Endothelial cell (in vitro differentiated cells): ENCODE measurements at regions not wholly inside any gene's neighbourhood (a gene's known extent, or its start where the extent isn't known, plus 50 kb on each side); places are given as distances from the start of the nearest gene placed in this dataset.

Experiments used
- DNase-seq: peaks from one replicate; pipeline ENCODE4 v3.0.0; 2021; ENCODE audit warnings: low spot score
- H3K27ac Mint-ChIP-seq: one replicate; pipeline ENCODE4 v1.8.0; 2021; ENCODE audit warnings: mixed read lengths, inconsistent platforms; ENCODE audit not compliant: unreplicated experiment
- H3K27me3 Mint-ChIP-seq: one replicate; pipeline ENCODE4 v1.8.0; 2021; ENCODE audit warnings: mild to moderate bottlenecking, moderate library complexity, mixed read lengths, inconsistent platforms; ENCODE audit not compliant: unreplicated experiment
- H3K36me3 Mint-ChIP-seq: one replicate; pipeline ENCODE4 v1.8.0; 2021; ENCODE audit warnings: mild to moderate bottlenecking, low read depth, mixed read lengths, inconsistent platforms; ENCODE audit not compliant: unreplicated experiment
- H3K4me1 Mint-ChIP-seq: one replicate; pipeline ENCODE4 v1.8.0; 2021; ENCODE audit warnings: mild to moderate bottlenecking, mixed read lengths, inconsistent platforms; ENCODE audit not compliant: unreplicated experiment
- H3K4me3 Mint-ChIP-seq: one replicate; pipeline ENCODE4 v1.8.0; 2021; ENCODE audit warnings: mild to moderate bottlenecking, mixed read lengths, inconsistent platforms; ENCODE audit not compliant: unreplicated experiment
- H3K9me3 Mint-ChIP-seq: one replicate; pipeline ENCODE4 v1.8.0; 2021; ENCODE audit warnings: mixed read lengths, inconsistent platforms; ENCODE audit not compliant: unreplicated experiment
- TF ChIP-seq, protein P1 (sequence below): fragments of 200-600 bp; sonication (generic); IDR thresholded peaks from one replicate; pipeline ENCODE4 v1.5.0; 2021; ENCODE audit warnings: antibody characterized with exemption; ENCODE audit not compliant: unreplicated experiment

GRCh38 chr3:44109771-44110361 lies 131.8 kb upstream of the TOPAZ1 start:
- H3K27ac Mint-ChIP-seq: no peak overlapping the region
- no peaks in the 10 kb centered on the region for H3K36me3 Mint-ChIP-seq
- DNase-seq: no peak
- H3K4me3 Mint-ChIP-seq: no peak overlapping the region
- H3K4me1 Mint-ChIP-seq: no peaks in the 10 kb centered on the region
- H3K27me3 Mint-ChIP-seq: no peaks in the 10 kb centered on the region
- no peaks in the 10 kb centered on the region for H3K9me3 Mint-ChIP-seq
- TF ChIP-seq, protein P1, sequence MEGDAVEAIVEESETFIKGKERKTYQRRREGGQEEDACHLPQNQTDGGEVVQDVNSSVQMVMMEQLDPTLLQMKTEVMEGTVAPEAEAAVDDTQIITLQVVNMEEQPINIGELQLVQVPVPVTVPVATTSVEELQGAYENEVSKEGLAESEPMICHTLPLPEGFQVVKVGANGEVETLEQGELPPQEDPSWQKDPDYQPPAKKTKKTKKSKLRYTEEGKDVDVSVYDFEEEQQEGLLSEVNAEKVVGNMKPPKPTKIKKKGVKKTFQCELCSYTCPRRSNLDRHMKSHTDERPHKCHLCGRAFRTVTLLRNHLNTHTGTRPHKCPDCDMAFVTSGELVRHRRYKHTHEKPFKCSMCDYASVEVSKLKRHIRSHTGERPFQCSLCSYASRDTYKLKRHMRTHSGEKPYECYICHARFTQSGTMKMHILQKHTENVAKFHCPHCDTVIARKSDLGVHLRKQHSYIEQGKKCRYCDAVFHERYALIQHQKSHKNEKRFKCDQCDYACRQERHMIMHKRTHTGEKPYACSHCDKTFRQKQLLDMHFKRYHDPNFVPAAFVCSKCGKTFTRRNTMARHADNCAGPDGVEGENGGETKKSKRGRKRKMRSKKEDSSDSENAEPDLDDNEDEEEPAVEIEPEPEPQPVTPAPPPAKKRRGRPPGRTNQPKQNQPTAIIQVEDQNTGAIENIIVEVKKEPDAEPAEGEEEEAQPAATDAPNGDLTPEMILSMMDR: no peak

DNA sequence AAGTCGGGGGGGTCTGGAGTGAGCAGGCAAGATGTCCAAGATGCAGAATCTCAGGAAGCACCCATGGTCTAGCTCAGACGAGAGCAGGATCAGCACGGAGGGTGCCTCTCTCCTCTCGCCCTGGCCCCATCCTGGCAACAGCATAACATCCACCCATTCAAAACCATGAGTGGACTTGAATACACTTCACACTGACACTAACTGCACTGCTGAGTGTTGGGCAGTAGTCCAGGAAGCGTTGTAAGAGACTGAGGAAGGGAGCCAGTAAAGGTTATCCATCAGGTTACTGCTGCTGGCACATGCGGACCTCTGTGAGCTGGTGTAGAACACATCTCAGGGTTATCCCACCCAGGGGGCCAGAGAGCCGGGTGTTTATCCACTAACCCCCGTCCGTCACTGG lies 131.0 kb upstream of the TOPAZ1 start:
- Mint-ChIP-seq H3K4me3 (no peak overlapping the region), H3K4me1 (no peaks in the 10 kb centered on the region), H3K27ac (no peak overlapping the region), H3K36me3 (no peaks in the 10 kb centered on the region), H3K27me3 (no peaks in the 10 kb centered on the region), H3K9me3 (no peaks in the 10 kb centered on the region)
- DNase-seq: no peak
- TF ChIP-seq, protein P1: no peak

DNA sequence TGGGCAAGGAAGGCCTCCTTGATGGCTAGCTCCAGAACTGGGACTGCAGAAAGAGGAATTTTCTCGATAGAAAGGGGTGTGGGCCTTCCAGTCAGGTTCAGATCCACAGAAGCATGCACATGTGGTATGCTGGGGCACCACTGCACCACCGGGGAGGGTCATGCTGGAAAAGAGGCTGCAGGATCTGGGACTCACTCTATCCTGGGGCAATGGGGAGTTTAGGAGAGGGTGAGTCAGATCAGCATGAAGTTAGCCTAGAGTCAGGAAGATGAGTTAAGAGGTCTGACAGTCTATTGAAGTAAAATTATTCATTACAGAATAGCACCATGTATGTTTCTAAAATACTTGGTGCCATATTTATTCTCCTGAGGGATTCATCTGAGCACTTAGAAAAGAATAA lies 130.2 kb upstream of the TOPAZ1 start:
- no peak for DNase-seq
- Mint-ChIP-seq H3K36me3 (no peaks in the 10 kb centered on the region), H3K9me3 (no peaks in the 10 kb centered on the region), H3K27me3 (peaks cover 4% of the 10 kb centered on the region), H3K27ac (no peak overlapping the region), H3K4me3 (no peak overlapping the region), H3K4me1 (no peaks in the 10 kb centered on the region)
- TF ChIP-seq, protein P1: no peak

GRCh38 chr3:44114142-44114541 lies 127.5 kb upstream of the TOPAZ1 start:
- H3K4me3 Mint-ChIP-seq: no peak overlapping the region
- peaks cover 4% of the 10 kb centered on the region for H3K27me3 Mint-ChIP-seq
- TF ChIP-seq, protein P1: peak; percentile 55
- peak; percentile 77 for DNase-seq
- H3K27ac Mint-ChIP-seq: no peak overlapping the region
- H3K36me3 Mint-ChIP-seq: no peaks in the 10 kb centered on the region
- H3K4me1 Mint-ChIP-seq: no peaks in the 10 kb centered on the region
- no peaks in the 10 kb centered on the region for H3K9me3 Mint-ChIP-seq

GRCh38 chr3:44117239-44117638 lies 124.4 kb upstream of the TOPAZ1 start:
- H3K27ac Mint-ChIP-seq: no peak overlapping the region
- no peak overlapping the region for H3K4me3 Mint-ChIP-seq
- TF ChIP-seq, protein P1: no peak
- no peaks in the 10 kb centered on the region for H3K9me3 Mint-ChIP-seq
- H3K36me3 Mint-ChIP-seq: no peaks in the 10 kb centered on the region
- H3K4me1 Mint-ChIP-seq: no peaks in the 10 kb centered on the region
- peaks cover 4% of the 10 kb centered on the region for H3K27me3 Mint-ChIP-seq
- DNase-seq: no peak
